Aorta (tissue), 5 donors: ENCODE measurements at regions not wholly inside any gene's neighbourhood (a gene's known extent, or its start where the extent isn't known, plus 50 kb on each side); places are given as distances from the start of the nearest gene placed in this dataset.

Experiments
- ATAC-seq: fragments of 200-7000 bp; cut with Tn5 transposase; one replicate; pipeline ENCODE4 v1.9.1; 2022; ENCODE audit warnings: moderate library complexity; ENCODE audit not compliant: low FRiP score
- DNase-seq, 2 donors: peaks; one replicate each; pipeline ENCODE4 v3.0.0-alpha.2; 2020
- H3K27ac ChIP-seq, 2 donors: one replicate each; pipeline ENCODE4 v1.5.1; 2013; ENCODE audit warnings: low read length in 2 of 2, mild to moderate bottlenecking in 2 of 2, moderate library complexity in 2 of 2, control low read depth in 1 of 2, inconsistent platforms in 1 of 2, low read depth in 1 of 2
- H3K27me3 ChIP-seq, 2 donors: one replicate each; pipeline ENCODE4 v1.6.1; 2013; ENCODE audit warnings: control low read depth in 1 of 2, low read length in 1 of 2, mild to moderate bottlenecking in 1 of 2, moderate library complexity in 1 of 2; ENCODE audit not compliant: insufficient read depth in 2 of 2, control insufficient read depth in 1 of 2
- H3K36me3 ChIP-seq, 2 donors: one replicate each; pipeline ENCODE4 v1.6.1; 2013; ENCODE audit warnings: control low read depth in 1 of 2, low read length in 1 of 2, mild to moderate bottlenecking in 1 of 2; ENCODE audit not compliant: insufficient read depth in 2 of 2, control insufficient read depth in 1 of 2
- H3K4me1 ChIP-seq, 2 donors: one replicate each; pipeline ENCODE4 v1.6.1; 2013; ENCODE audit warnings: low read length in 2 of 2, control low read depth in 1 of 2, mild to moderate bottlenecking in 1 of 2, moderate library complexity in 1 of 2; ENCODE audit not compliant: insufficient read depth in 2 of 2, control insufficient read depth in 1 of 2
- H3K4me3 ChIP-seq, 2 donors: one replicate each; pipeline ENCODE4 v1.5.1; 2013; ENCODE audit warnings: low read length in 2 of 2, control low read depth in 1 of 2, mild to moderate bottlenecking in 1 of 2
- H3K9me3 ChIP-seq: one replicate; pipeline ENCODE4 v1.6.1; 2013; ENCODE audit warnings: mild to moderate bottlenecking, low read length; ENCODE audit not compliant: control insufficient read depth
- WGBS, 2 donors: extraction: QIAGEN DNeasy Blood & Tissue Kit; methylation state at CpG; one replicate each; pipeline ENCODE4 v1.1.7; 2013; 5-methylcytosine and 5-hydroxymethylcytosine counted together
- intact Hi-C, 2 donors: fragments of 100-400 bp; cut with DNase I; formaldehyde crosslinking; loops; one replicate each; pipeline versions ENCODE4 v1.14.2 to v1.15.0; 2022
- donor health status: healthy with polysubstance abuse.
- donor health status: Bipolar disorder and iron deficiency.
- donor health status: DM: no; HTN: no; CAD: no.
- donor health status: DM: no; HTN: no; CAD: no.
- donor health status: DM: yes; HTN: yes; CAD: no.

DNA sequence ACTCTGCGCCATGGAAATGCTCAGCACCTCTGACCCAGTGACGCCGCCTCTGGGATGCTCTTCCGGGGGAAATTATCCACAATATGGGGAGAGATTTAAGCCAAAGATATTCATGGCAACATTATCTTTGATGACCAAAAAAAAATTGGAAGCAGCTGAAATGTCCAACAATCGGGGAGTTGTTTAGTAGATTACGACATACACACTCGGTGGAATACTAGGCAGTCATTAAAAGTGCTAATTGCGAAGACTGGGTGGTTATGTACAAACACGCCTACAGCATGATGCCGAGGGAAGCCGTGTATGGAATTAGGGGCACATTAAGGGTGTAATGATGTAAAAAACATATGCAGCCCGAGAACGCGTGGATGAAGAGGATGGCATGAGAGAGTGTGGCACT lies 75.2 kb downstream of the UNCX start:
- no peak for DNase-seq
- Histone ChIP-seq H3K27me3 (no peaks in the 10 kb centered on the region), H3K27ac (no peak overlapping the region), H3K9me3 (peaks cover 3% of the 10 kb centered on the region), H3K4me1 (no peaks in the 10 kb centered on the region), H3K36me3 (no peaks in the 10 kb centered on the region), H3K4me3 (no peak overlapping the region)
- WGBS, 2 donors = 94 to 96% methylated on average over 14 of the region's 14 CpGs
- intact Hi-C loops = no loop called here
- ATAC-seq = no peak

GRCh38 chr7:1309290-1309689 lies 76.6 kb downstream of the UNCX start:
- Histone ChIP-seq H3K4me1 (no peaks in the 10 kb centered on the region), H3K27me3 (no peaks in the 10 kb centered on the region), H3K36me3 (no peaks in the 10 kb centered on the region), H3K9me3 (peaks cover 3% of the 10 kb centered on the region), H3K4me3 (no peak overlapping the region), H3K27ac (no peak overlapping the region)
- ATAC-seq = no peak
- intact Hi-C loops = no loop called here
- 97 to 98% methylated on average over 4 of the region's 4 CpGs for WGBS, 2 donors
- DNase-seq = no peak

GRCh38 chr7:1309996-1310395 lies 77.3 kb downstream of the UNCX start:
- H3K36me3 ChIP-seq = no peaks in the 10 kb centered on the region
- no peaks in the 10 kb centered on the region for H3K4me1 ChIP-seq
- H3K27me3 ChIP-seq = no peaks in the 10 kb centered on the region
- no peak for ATAC-seq
- H3K4me3 ChIP-seq = no peak overlapping the region
- no peak for DNase-seq
- 63 to 73% methylated on average over 7 of the region's 7 CpGs for WGBS, 2 donors
- H3K9me3 ChIP-seq = peaks cover 3% of the 10 kb centered on the region
- intact Hi-C loops = no loop called here
- no peak overlapping the region for H3K27ac ChIP-seq

- intact Hi-C loops = no loop called here
- WGBS, 2 donors = 64 to 67% methylated on average over 22 to 23 of the region's 23 CpGs
- Histone ChIP-seq H3K27me3 (no peaks in the 10 kb centered on the region), H3K9me3 (peaks cover 3% of the 10 kb centered on the region), H3K4me3 (no peak overlapping the region), H3K4me1 (no peaks in the 10 kb centered on the region), H3K36me3 (no peaks in the 10 kb centered on the region), H3K27ac (no peak overlapping the region)
- ATAC-seq = no peak
- no peak for DNase-seq
These were observed 78.3 kb downstream of the UNCX start for GRCh38 chr7:1310936-1311335.

GRCh38 chr7:1311406-1312135 lies 78.9 kb downstream of the UNCX start:
- Histone ChIP-seq H3K27me3 (no peaks in the 10 kb centered on the region), H3K36me3 (no peaks in the 10 kb centered on the region), H3K9me3 (peaks cover 3% of the 10 kb centered on the region), H3K27ac (no peak overlapping the region), H3K4me3 (no peak overlapping the region), H3K4me1 (no peaks in the 10 kb centered on the region)
- intact Hi-C loops = no loop called here
- DNase-seq (no peak), ATAC-seq (no peak)
- WGBS, 2 donors = 86 to 89% methylated on average over 30 to 32 of the region's 32 CpGs

GRCh38 chr7:1312136-1313070 lies 79.7 kb downstream of the UNCX start:
- no peaks in the 10 kb centered on the region for H3K4me1 ChIP-seq
- peaks cover 3% of the 10 kb centered on the region for H3K9me3 ChIP-seq
- no peak overlapping the region for H3K27ac ChIP-seq
- H3K36me3 ChIP-seq = no peaks in the 10 kb centered on the region
- intact Hi-C loops = no loop called here
- DNase-seq (no peak), ATAC-seq (no peak)
- H3K4me3 ChIP-seq = no peak overlapping the region
- WGBS, 2 donors = 89 to 90% methylated on average over 30 of the region's 30 CpGs
- H3K27me3 ChIP-seq = no peaks in the 10 kb centered on the region

- intact Hi-C loops = no loop called here
- WGBS, 2 donors = 63 to 64% methylated on average over 15 of the region's 15 CpGs
- Histone ChIP-seq H3K27me3 (no peaks in the 10 kb centered on the region), H3K4me3 (no peak overlapping the region), H3K27ac (no peak overlapping the region), H3K4me1 (no peaks in the 10 kb centered on the region), H3K36me3 (no peaks in the 10 kb centered on the region), H3K9me3 (peaks cover 3% of the 10 kb centered on the region)
- DNase-seq = no peak
- ATAC-seq = no peak
These were observed 80.9 kb downstream of the UNCX start for GRCh38 chr7:1313613-1314012.

DNA sequence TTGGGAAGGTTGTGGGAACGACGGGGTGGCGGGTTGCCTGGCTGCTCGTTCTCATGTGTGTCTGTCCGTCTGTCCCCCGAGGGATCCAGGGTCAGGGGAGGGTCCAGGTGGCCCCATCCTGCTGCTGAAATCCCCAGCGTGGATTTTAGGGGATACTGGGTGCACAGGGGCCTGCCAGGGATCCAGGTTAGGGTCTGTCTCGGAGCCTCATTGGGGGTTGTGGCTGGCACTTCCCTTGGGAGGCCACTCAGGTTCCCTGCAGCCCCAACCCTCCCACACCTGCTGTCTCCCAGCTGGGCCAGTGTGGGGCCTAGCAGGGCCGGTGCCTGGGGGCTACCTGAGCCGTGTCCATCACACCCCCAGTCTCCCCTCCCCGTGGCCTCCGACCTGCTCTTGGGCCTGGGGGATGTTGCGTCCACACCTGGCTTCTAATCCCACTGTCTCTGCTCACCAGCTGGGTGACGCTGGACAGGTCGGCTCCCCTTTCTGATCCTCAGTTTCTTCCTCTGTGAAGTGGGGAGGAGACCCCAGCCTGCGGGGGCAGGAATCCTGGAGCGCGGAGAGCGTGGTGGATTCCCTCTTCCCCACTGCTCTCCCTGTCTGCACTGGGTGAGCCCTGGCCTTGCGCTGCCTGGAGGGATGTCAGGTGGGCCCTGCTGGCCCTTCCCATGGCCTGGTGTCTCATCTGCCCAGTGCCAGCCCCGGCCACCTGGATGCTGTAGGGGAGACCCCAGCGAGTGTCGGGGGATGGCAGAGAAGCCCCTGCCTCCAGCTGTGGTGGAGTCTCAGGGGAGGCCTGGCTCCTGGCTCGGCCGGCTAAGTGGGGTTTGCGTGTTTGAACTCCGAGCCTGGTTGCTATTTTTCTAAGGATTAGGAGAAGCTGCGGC lies 81.6 kb downstream of the UNCX start:
- WGBS, 2 donors = 61 to 72% methylated on average over 28 of the region's 28 CpGs
- ATAC-seq (no peak), DNase-seq (no peak)
- intact Hi-C loops = no loop called here
- Histone ChIP-seq H3K27ac (no peak overlapping the region), H3K36me3 (no peaks in the 10 kb centered on the region), H3K9me3 (peaks cover 3% of the 10 kb centered on the region), H3K27me3 (no peaks in the 10 kb centered on the region), H3K4me1 (no peaks in the 10 kb centered on the region), H3K4me3 (no peak overlapping the region)
